Hepatocyte (in vitro differentiated cells): ENCODE measurements at regions not wholly inside any gene's neighbourhood (a gene's known extent, or its start where the extent isn't known, plus 50 kb on each side); places are given as distances from the start of the nearest gene placed in this dataset.
"Not testable (repeated sequence)": the region's sequence is repeated elsewhere in the genome, so short reads cannot be mapped to it uniquely, and the experiment has no call there.

Source experiments
- DNase-seq: peaks from one replicate; pipeline ENCODE4 v3.0.0-alpha.2; 2016; ENCODE audit warnings: low spot score
- H2AFZ ChIP-seq: fragments of 200-600 bp; sonication (generic); 2 replicates; pipeline ENCODE4 v1.6.0; 2016; ENCODE audit warnings: antibody characterized with exemption, mild to moderate bottlenecking
- H3K27ac ChIP-seq: fragments of 200-600 bp; sonication (generic); 2 replicates; pipeline ENCODE4 v1.5.1; 2016; ENCODE audit warnings: mild to moderate bottlenecking
- H3K27me3 ChIP-seq: fragments of 200-600 bp; sonication (generic); 2 replicates; pipeline ENCODE4 v1.6.1; 2016
- H3K36me3 ChIP-seq: fragments of 200-600 bp; sonication (generic); replicated peaks from 2 replicates; pipeline ENCODE4 v1.5.1; 2016; ENCODE audit warnings: low read depth; ENCODE audit not compliant: insufficient read depth
- H3K4me1 ChIP-seq: fragments of 200-600 bp; sonication (generic); 2 replicates; pipeline ENCODE4 v1.5.1; 2016; ENCODE audit warnings: mild to moderate bottlenecking, moderate library complexity; ENCODE audit not compliant: insufficient read depth
- H3K4me2 ChIP-seq: fragments of 200-600 bp; sonication (generic); 2 replicates; pipeline ENCODE4 v1.6.0; 2016
- H3K4me3 ChIP-seq: fragments of 200-600 bp; sonication (generic); 2 replicates; pipeline ENCODE4 v1.5.1; 2016; ENCODE audit warnings: mild to moderate bottlenecking
- H3K79me2 ChIP-seq: fragments of 200-600 bp; sonication (generic); 2 replicates; pipeline ENCODE4 v1.6.0; 2017; ENCODE audit warnings: mild to moderate bottlenecking
- H3K9me2 ChIP-seq: fragments of 200-600 bp; sonication (generic); replicated peaks from 2 replicates; pipeline ENCODE4 v1.6.0; 2017; ENCODE audit warnings: mild to moderate bottlenecking; ENCODE audit not compliant: insufficient read depth
- H3K9me3 ChIP-seq: fragments of 200-600 bp; sonication (generic); 2 replicates; pipeline ENCODE4 v1.5.1; 2016; ENCODE audit warnings: low read depth, mild to moderate bottlenecking
- H4K20me1 ChIP-seq: fragments of 200-600 bp; sonication (generic); 2 replicates; pipeline ENCODE4 v1.6.0; 2016; ENCODE audit warnings: mild to moderate bottlenecking; ENCODE audit not compliant: insufficient read depth, poor library complexity, severe bottlenecking
- EZH2 ChIP-seq: fragments of 200-600 bp; sonication (generic); IDR thresholded peaks from 2 replicates; pipeline ENCODE4 v1.6.1; 2016; ENCODE audit warnings: antibody characterized with exemption, mild to moderate bottlenecking, borderline replicate concordance
- EZH2phosphoT487 ChIP-seq: fragments of 200-600 bp; sonication (generic); IDR thresholded peaks from one replicate; pipeline ENCODE4 v1.6.1; 2018; ENCODE audit warnings: antibody characterized with exemption, mild to moderate bottlenecking, low read depth, moderate library complexity; ENCODE audit not compliant: unreplicated experiment, severe bottlenecking
- WGBS: methylation state at CpG from one replicate; pipeline ENCODE4 v1.1.6; 2016; ENCODE audit warnings: low lambda C conversion rate; ENCODE audit errors: missing lambda C conversion rate; 5-methylcytosine and 5-hydroxymethylcytosine counted together
- TF ChIP-seq, protein P1 (sequence below): fragments of 200-600 bp; sonication (generic); IDR thresholded peaks from 2 replicates; pipeline ENCODE4 v1.5.1; 2016; ENCODE audit warnings: antibody characterized with exemption, mild to moderate bottlenecking; ENCODE audit not compliant: poor library complexity

- Histone ChIP-seq H2AFZ (no peak overlapping the region), H3K27me3 (no peaks in the 10 kb centered on the region), H3K27ac (no peak overlapping the region), H3K4me1 (no peaks in the 10 kb centered on the region), H4K20me1 (no peaks in the 10 kb centered on the region), H3K79me2 (no peaks in the 10 kb centered on the region), H3K9me2 (no peaks in the 10 kb centered on the region), H3K4me2 (no peak overlapping the region), H3K9me3 (no peaks in the 10 kb centered on the region), H3K4me3 (no peak overlapping the region), H3K36me3 (no peaks in the 10 kb centered on the region)
- TF ChIP-seq EZH2: no peak
- TF ChIP-seq, protein P1, sequence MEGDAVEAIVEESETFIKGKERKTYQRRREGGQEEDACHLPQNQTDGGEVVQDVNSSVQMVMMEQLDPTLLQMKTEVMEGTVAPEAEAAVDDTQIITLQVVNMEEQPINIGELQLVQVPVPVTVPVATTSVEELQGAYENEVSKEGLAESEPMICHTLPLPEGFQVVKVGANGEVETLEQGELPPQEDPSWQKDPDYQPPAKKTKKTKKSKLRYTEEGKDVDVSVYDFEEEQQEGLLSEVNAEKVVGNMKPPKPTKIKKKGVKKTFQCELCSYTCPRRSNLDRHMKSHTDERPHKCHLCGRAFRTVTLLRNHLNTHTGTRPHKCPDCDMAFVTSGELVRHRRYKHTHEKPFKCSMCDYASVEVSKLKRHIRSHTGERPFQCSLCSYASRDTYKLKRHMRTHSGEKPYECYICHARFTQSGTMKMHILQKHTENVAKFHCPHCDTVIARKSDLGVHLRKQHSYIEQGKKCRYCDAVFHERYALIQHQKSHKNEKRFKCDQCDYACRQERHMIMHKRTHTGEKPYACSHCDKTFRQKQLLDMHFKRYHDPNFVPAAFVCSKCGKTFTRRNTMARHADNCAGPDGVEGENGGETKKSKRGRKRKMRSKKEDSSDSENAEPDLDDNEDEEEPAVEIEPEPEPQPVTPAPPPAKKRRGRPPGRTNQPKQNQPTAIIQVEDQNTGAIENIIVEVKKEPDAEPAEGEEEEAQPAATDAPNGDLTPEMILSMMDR: no peak
- TF ChIP-seq EZH2phosphoT487: no peak
- DNase-seq: no peak
- 95% methylated on average over 10 of the region's 10 CpGs for WGBS
Observed at GRCh38 chr20:53884859-53885541, 185.4 kb downstream of the BCAS1 start.

- no peaks in the 10 kb centered on the region for H3K36me3 ChIP-seq
- H3K27me3 ChIP-seq: no peaks in the 10 kb centered on the region
- no peaks in the 10 kb centered on the region for H3K9me3 ChIP-seq
- whole genome bisulfite sequencing: 67% methylated on average over 5 of the region's 5 CpGs
- TF ChIP-seq, protein P1: no peak
- no peak for DNase-seq
- no peak overlapping the region for H2AFZ ChIP-seq
- H3K4me2 ChIP-seq: no peak overlapping the region
- H3K4me1 ChIP-seq: peaks cover 6% of the 10 kb centered on the region
- H3K27ac ChIP-seq: no peak overlapping the region
- no peaks in the 10 kb centered on the region for H3K9me2 ChIP-seq
- no peak overlapping the region for H3K4me3 ChIP-seq
- H3K79me2 ChIP-seq: no peaks in the 10 kb centered on the region
- H4K20me1 ChIP-seq: no peaks in the 10 kb centered on the region
Observed at GRCh38 chr20:53883098-53883911, 187.1 kb downstream of the BCAS1 start.

DNA sequence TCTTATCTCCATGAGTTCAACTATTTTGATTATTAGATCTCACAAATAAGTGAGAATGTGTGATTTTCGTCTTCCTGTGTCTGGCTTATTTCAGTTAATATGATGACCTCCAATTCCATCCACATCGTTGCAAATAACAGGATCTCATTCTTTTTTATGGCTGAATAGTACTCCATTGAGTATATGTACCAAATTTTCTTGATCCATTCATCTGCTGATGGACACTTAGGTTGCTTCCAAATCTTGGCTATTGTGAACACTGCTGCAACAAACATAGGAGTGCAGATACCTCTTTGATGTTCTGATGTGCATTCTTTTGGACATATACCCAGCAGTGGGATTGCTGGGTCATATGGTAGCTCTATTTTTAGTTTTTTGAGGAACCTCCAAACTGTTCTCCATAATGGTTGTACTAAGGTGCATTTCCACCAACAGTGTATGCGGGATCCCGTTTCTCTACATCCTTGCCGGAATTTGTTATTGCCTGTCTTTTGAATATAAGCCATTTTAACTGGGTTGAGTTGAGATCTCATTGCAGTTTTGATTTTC, 187.9 kb downstream of the BCAS1 start:
- not testable (repeated sequence) for H4K20me1 ChIP-seq, H3K9me2 ChIP-seq, H3K4me3 ChIP-seq, H3K4me2 ChIP-seq, H3K79me2 ChIP-seq, H3K27ac ChIP-seq, H3K36me3 ChIP-seq, H3K27me3 ChIP-seq, H3K4me1 ChIP-seq, H3K9me3 ChIP-seq, DNase-seq, H2AFZ ChIP-seq
- whole genome bisulfite sequencing: 92% methylated on average over 5 of the region's 5 CpGs

DNA sequence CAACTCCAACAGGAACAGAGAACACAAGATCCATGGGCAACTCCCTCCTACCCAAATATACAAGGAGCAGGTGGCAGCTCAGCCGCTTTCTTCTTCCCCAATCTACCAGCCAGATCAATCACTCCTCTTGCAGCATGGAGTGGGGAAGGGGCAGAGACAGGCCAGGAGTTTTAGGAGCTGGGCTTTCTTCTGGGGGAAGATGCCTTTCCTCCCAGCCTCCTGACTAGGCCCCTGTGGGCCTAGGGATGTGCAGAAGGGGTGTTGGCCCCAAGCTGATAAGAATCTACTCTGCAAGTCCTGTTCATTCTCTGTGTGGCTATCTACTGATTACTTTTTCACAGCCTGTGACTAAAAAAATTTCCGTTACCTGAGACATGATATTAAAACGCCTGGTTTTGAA, 189.0 kb downstream of the BCAS1 start:
- Histone ChIP-seq H3K4me3 (no peak overlapping the region), H2AFZ (no peak overlapping the region), H4K20me1 (no peaks in the 10 kb centered on the region), H3K4me1 (peaks cover 6% of the 10 kb centered on the region), H3K9me3 (no peaks in the 10 kb centered on the region), H3K36me3 (no peaks in the 10 kb centered on the region), H3K79me2 (no peaks in the 10 kb centered on the region), H3K9me2 (no peaks in the 10 kb centered on the region), H3K4me2 (no peak overlapping the region), H3K27ac (no peak overlapping the region), H3K27me3 (no peaks in the 10 kb centered on the region)
- TF ChIP-seq EZH2phosphoT487: no peak
- TF ChIP-seq EZH2: no peak
- TF ChIP-seq, protein P1: no peak
- 92% methylated on average over 3 of the region's 3 CpGs for WGBS
- DNase-seq: no peak
